Endometrium (tissue), 2 donors: ENCODE measurements at regions not wholly inside any gene's neighbourhood (a gene's known extent, or its start where the extent isn't known, plus 50 kb on each side); places are given as distances from the start of the nearest gene placed in this dataset.

Experiments
- FAIRE-seq: peaks from 2 replicates; lab custom pipeline; 2012; peaks lifted over from hg19 to GRCh38; lab: Jason Lieb, UNC
- donor health status: control.
- donor health status: control.

DNA sequence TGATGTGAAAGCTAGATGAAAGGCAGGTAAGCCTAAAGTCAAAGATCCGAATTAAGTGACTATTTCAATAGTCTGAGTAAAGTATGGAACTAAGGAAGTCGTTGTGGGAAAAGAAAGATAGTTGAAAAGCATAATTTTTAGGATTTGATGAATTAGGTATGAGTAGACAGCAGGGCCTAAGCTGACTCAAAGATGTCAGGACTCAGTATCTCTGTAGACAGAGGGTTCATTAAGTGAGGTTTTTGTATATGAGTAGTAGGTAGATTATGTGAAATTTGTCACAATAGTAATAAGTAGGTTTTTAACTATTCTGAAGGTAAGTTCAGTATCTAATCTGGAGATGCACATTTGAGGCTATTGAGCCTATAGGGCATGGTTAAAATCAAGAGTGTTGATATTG, 196.4 kb downstream of the RASSF9 start:
- no peak for FAIRE-seq

DNA sequence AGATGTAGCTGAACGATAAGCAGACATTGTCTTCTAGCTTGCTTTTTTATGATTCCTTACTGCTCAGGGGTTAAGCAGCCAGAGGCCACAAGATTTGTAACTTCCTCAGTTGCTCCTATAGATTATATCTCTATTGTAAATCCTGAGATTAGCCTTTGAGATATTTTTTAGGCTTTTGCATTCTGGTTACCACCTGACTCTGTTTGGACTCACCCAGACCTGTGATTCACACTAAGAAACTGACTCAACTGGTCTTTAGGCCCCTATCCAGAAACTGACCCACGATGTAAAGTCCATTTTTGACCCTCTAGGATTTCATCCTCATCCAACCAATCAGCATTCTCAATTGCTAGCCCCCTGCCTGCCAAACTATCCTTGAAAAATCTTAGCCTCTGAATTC, 194.4 kb downstream of the RASSF9 start:
- FAIRE-seq = no peak

DNA sequence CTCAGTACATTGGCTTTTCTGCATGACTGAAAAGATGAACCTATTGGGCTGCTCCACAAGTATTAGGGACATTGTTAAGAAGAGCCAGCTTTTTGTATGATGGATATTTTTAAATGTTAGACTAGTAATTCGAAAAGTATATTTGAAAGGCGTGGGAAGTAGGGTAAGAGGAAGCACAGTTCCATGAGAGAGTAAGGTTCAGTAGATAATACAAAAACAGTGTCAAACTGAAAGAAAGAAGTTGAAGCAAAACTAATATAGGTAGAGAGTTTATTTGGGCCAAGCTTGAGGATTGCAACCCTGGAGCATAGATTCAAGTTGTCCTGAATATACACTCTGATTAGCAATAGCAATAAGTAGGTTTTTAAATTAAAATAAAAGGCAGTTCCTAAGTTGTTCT, 193.9 kb downstream of the RASSF9 start:
- FAIRE-seq = no peak

DNA sequence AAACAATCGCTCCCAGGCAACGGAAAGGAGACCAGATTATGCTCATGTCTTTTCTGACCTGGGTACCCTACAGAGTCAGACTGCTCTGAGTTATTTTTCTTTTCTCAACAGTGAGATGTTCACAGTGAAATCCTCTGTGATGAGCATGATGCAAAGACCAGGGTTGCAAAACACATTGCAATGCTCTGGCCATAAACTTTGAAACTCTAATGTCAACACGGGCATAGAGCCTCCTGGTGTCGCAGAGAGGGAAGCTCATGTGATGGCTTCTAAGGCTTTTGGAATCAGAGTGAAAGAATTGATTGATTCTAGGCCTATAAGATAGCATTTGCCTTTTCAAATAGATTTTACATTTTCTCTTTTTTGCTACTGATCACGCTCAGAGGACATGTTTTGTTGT, 193.4 kb downstream of the RASSF9 start:
- FAIRE-seq = no peak

DNA sequence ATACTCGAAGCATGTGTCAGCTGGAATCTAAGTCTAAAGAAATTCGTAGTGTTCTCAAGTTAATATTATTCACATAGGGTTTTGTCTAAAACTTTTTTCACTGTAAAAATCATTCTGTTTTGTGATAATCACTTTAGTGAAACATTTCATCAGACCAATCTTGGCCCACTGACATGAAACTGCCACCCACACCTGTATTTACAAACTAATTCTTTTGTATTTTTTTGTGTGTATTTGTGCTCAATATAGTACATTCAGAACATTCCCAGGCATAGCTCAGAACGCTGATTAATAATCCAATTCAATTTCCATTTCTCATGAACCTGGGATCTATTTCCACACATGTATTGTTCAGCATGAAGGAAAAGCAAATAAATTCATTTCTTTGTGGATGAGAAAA, 191.7 kb downstream of the RASSF9 start:
- no peak for FAIRE-seq

DNA sequence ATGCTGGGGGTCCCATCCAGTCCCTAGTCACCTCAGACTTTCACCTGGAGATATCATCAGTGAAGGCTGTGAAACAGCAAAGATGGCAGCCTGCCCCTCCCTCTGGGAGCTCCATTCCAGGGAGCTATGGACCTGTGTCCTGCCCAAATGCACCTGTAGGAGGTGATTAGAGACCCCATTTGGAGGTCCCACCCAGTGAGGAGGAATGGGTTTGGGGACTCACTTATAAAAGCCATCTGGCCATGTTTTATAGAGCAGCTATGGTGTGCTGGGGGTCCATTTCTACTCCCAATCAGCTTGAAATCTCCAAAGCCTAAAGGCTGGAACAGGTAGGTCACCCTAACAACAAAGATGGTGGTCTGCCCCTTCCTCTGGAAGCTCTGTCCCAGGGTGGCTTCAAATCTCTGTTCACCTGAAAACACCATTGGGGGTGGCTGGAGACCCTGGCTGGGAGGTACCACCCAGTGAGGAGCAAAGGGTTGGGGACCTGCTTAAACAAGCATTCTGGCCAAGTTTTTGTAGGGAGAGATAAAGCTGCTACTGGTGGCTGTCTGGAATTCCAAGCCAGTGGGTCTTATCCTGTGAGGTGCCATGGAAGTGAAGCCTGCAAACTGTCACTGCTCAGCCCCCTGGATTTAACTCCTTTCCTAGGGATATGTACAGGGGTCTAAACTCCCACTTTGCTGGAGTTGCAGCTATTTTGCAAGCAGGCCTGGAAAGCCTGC, 182.3 kb downstream of the RASSF9 start:
- FAIRE-seq = no peak

DNA sequence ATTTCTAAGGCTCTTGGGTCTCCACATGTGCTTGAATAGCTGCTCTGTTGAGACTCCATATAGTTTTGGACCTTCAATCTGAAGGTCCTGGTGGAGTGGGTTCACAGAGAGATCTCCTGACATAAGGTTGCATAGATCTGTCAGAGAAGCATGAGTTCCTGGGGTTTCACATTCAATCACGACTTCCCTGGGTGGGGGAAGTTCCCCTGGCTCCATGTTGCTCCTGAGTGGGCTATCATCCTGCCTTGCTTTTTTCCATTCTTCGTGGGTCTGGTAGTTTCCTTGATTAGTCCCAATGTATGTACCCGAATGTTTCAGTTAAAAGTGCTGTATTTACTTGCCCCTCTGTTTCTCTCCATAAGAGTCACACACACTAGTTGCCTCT, 181.8 kb downstream of the RASSF9 start:
- FAIRE-seq = no peak

DNA sequence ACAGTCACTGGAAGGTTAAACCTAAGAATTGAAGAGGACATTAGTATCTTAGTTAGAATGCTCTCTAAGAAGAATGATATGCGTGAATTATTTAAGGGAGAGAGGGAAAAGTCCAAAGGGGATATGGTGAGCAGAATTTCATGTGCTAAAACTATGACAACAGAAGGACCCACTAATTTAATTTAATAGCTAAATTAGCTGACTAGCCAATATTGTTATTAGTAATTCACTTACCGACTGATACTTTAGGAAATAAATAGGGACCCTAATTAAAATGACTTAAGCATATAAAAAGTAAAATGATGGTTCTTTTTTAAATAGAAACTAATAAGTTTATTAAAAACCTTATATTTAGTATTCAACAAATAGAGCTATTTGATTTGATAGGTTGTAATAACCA, 179.6 kb downstream of the RASSF9 start:
- peak; percentile 39 for FAIRE-seq

DNA sequence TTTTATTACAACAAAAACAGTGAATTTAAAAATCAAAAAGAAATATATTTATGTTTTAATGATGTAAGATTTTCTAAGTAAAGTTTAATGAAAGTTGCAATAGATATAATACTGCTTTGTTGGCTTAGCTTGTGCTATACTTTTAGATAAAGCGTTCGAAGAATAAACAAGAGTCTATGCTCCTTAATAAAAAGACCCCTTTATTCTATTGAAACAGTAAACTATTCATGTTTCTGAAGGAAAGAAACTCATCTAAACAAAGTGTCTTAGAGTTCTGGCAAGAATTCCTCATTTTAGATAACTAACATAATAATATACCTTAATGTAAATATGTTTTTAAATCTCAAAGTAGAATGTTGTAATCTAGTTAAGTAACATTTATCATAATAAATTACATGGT, 179.0 kb downstream of the RASSF9 start:
- no peak for FAIRE-seq

DNA sequence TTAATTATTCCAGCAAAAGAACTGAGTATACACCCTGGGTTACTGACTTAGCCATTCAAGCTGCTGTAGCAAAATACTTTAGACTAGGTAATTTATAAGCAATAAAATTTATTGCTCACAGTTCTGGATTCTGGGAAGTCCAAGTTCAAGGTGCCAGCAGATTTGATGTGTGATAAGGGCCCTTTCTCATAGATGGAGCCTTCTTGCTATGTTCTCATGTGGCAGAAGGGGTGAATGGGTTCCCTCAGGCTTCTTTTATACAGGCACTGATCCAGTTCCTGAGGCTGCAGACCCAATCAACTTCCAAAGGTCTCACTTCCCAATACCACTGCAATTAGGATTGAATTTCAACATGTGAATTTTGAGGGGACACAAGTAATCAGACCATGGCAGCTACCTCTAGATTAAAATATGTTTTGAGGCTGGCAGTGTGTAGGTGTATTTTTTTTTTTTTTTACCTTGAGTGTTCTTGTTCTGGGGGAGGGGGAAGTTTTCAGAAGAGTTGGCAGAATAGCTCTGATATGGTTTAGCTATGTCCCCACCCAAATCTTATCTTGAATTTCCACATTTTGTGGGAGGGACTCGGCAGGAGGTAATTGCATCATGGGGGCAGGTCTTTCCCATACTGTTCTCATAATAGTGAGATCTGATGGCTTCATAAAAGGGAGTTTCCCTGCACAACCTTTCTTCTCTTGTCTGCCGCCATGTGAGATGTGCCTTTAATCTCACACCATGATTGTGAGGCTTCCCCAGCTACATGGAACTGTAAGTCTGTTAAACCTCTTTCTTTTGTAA, 178.2 kb downstream of the RASSF9 start:
- no peak for FAIRE-seq

DNA sequence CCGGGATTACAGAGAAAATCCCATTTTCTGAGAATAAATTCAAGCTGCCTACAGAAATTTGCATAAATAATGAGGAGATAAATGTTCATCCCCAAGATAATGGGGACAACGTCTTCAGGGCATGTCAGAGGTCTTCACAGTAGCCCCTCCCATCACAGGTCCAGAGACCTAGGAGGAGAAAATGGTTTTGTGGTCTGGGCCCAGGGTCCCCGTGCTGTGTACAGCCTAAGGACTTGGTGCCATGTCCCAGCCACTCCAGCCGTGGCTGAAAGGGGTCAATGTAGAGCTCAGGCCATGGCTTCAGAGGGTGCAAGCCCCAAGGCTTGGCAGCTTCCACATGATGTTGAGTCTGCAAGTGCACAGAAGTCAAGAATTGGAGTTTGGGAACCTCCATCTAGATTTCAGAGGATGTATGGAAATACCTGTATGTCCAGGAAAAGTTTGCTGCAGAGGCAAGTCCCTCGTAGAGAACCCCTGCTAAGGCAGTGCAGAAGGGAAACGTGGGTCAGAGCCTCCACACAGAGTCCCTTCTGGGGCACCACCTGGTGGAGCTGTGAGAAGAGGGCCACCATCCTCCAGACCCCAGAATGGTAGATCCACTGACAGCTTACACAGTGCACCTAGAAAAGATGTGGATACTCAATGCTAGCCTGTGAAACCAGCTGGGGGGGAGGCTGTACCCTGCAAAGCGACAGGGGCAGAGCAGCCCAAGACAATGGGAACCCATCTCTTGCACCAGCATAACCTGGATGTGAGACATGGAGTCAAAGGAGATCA, 176.3 kb downstream of the RASSF9 start:
- FAIRE-seq = no peak

DNA sequence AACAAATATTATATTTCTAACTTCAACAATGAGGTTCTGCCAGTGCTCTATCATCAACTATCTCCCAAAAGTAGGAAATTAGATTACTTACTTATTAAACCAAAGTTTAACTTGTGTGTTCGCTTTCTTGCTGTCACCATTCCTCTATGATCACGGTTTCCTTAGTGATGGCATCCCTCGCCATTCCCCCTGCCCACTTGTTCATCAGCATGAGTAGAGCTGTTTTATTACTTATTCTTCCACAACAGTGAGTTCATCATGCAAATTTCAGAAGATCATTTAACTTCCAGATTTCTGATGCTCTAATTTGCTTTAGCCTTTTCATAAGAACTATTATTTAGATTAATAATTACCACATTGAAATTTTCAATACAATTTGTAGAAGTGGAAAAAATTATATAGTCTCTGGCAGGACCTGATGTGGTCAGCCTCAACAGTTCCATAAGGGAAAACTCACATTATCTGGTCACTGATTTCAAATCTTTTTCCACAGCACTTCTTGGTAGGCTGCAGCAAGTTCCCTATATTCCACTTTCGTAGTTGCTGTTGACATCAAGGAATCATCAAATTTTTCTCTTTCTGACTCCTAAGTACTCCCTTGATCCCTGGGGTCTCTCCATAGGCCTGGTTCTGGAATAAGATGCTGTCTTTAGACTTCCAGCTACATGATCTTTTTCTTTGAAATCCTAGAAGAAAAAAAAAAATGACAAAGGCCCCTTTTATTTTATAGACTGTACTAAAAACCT, 174.6 kb downstream of the RASSF9 start:
- no peak for FAIRE-seq

DNA sequence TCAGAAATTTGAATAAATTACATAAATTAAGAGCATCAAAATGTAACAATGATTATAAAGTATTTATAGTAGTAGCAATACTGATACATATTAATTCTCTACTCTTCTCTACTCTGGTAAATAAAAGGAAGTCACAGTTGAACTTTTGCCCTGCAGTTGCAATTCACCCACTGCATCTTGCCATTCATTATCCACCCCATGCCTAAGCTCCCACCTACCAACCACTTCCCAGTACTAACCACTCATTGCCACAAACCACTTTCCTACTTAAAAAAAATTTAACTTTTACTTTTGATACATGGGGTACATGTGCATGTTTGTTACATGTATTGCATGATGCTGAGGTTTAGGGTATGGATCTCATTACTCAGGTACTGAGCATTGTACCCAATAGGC, 174.0 kb downstream of the RASSF9 start:
- FAIRE-seq = no peak

DNA sequence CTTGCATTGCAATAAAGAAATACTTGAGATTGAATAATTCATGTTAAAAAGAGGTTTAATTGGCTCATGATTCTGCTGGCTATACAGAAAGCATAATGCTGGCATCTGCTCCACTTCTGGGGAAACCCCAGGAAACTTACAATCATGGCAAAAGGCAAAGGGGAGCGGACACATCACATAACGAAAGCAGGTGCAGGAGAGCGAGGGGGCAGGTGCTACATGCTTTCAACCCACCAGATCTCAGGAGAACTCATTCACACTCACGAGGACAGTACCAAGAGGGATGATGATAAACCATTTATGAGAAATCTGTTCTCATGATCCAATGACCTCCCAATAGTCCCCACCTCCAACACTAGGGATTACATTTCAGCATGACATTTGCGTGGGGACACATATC, 172.6 kb downstream of the RASSF9 start:
- no peak for FAIRE-seq

DNA sequence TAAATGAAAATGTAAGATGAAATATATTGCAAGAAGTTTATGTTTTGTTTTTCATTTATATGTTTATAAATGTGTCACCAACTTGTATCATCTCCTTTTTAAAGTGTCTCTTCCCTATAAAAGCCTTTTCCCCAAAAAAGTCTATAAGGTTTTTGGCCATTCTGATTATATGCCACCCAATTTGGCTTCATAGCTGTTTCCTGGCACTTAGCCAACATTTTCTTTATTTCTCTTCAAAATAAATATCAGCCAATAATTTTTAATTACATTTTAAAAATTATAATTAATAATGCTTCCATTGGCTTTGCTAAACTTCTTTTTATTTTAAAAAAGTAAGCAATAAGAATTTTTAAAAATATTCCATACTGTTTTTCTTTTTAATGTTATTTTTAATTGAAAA, 171.8 kb downstream of the RASSF9 start:
- FAIRE-seq = no peak

DNA sequence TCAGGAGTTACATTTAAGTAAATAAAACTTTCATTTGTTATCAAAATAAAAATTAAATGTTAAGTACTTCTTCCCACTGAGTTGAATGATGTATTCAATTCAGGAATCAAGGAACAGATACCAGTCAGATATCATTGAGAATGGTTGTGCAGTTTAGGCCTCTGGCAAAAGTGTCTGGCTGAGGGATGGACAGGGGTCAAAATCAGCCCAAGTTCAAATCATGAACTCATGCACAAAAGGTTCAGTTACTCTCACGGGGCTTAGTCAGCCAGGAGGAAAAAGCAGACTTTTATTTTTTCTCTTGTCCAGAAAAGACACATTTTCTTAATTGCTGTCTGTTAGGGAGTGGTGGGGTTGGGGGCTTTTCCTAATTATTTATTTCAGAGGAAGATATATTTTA, 166.3 kb downstream of the RASSF9 start:
- no peak for FAIRE-seq

DNA sequence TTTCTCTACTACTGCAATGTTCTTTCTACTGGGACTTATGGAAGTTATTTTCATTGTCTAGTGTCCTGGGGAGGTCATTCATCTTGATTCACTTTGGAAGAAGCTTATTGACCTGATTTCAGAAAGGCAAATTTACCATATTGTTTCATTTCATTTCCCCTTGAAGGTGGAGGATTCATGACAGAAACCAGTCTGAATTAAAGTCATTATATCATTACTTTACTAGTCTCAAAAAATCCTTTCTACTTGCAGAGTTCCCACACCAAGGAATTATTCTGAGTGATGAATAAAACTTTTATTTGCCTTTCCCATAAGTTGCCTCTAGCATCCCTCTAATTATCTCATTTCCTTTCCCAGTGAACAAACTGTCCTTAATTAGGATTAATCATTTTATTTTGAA, 163.8 kb downstream of the RASSF9 start:
- FAIRE-seq = no peak

DNA sequence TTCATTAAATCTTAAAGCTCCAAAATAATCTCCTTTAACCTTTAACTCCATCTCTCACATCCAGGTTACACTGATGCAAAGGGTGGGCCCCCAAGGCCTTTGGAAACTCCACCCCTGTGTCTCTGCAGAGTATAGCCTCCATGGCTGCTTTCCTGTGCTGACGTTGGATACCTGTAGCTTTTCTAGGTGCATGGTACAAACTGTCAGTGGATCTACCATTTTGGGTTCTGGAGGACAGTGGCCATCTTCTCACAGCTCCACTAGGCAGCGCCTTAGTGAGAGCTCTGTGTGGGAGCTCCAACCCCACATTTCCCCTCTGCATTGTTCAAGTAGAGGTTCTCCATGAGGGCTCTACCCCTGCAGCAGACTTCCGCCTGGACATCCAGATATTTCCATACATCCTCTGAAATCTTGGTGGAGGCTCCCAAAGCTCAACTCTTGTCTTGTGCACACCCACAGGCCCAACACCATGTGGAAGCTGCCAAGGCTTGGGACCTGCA, 162.2 kb downstream of the RASSF9 start:
- no peak for FAIRE-seq

DNA sequence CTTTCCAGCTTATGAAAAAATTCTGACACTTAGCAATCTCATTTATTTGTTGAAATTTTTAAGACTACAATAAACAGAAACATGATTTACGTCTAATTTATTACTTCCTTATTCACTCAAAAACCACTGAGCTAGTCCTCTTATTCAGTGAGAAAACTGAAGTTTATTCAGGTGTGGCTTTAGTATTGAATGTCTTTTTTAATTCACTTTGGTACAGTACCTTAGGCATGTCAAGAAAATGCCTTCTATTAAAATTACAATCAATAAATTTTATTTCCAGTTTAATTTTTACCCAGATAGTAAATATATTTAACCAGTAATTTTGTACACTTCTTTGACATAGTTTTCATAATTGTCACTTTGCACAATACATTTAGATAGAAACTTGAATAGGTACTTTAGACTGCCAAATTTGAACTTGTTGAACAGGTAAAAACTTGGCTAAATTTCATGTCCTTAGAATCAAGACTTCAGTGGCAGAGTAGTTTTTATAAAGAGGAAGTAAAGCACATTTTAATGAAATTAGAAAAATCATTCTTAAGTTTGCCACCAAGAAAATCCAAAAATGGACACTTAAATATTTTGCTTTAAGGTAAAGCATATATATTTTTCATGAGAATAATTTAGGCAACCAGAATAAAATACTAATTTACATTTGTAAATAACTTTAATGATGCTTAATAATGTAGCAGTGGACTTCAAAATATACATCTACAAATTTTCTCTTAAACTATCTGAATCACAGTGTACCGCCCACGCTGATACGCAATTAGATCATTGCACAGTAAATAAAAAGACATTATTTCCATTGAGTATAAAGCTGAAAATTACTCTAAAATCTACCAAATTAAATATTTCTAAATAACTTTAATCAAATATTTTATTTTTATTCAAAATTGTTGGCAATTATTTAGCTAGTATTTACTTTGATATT, 159.1 kb downstream of the RASSF9 start:
- FAIRE-seq = no peak

DNA sequence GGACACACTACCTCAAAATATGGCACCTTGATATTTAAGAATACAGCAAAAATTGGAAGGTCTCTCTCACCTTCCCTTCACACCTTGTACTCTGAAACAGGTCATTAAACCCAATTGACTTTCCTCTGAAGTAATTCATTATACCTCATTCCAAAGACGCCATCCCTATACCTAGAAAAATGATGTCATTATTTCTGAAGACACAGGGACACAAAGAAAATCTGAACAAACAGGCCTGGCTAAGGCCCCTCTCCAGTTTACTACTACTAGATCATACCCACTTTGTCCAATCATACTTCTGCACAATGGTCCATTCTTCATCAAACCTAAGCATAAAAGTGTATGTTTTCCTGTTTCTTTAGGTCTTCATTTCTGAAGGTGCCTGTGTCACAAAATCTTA, 156.9 kb downstream of the RASSF9 start:
- no peak for FAIRE-seq

DNA sequence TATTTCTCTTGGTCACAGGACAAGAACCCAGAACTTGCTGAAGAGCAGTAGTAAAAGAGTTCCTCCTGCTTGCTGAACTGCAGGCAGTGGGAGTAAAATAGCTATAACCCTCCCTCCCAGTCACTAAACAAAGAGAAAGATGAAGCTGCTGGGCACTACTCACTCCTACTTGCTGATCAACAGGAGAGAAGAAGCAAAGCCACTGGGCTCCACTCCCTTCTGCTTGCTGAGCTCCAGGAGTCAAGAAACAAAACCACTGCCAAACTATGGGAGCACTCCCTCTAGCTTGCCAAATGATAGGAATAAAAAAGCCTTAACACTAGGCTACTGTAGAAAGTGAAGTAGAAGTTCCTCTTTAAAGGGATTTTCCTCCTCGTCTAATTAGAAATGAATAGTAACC, 155.3 kb downstream of the RASSF9 start:
- no peak for FAIRE-seq
